Uterus (tissue), 2 donors: ENCODE measurements at regions not wholly inside any gene's neighbourhood (a gene's known extent, or its start where the extent isn't known, plus 50 kb on each side); places are given as distances from the start of the nearest gene placed in this dataset.

Experiments used
- POLR2A ChIP-seq, 2 donors: fragments of 450-650 bp; IDR thresholded peaks; one replicate each; pipeline ENCODE4 v1.6.1; 2016; ENCODE audit warnings: antibody characterized with exemption in 2 of 2, mild to moderate bottlenecking in 1 of 2, moderate library complexity in 1 of 2
- TF ChIP-seq, protein P1 (sequence below), 4 experiments: fragments of 200-600 bp in 2 of 4; fragments of 450-650 bp in 2 of 4; sonication (generic) in 2 of 4; IDR thresholded peaks; one replicate each; pipeline ENCODE4 v1.5.1; 2016 to 2019; ENCODE audit warnings: antibody characterized with exemption in 4 of 4, mild to moderate bottlenecking in 2 of 4, moderate library complexity in 1 of 4

DNA sequence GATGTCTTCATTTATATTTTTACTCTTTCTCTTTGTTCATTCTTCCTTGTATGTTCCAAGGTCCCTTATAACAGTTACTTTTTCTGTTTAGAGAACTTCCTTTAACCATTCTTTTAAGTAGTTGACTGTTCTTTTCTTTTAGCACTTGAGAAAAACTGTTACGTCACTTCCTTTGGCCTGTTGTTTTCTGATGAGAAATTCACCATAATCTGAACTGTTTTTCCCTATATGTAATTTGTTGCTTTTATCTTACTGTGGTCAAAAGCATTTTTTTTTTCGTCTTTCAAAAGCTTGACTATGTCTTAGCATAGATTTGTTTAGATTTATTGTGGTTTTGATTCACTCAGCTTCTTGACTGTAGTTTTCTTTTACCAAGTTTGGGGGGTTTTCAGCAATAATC, 1660.3 kb upstream of the PCDH10 start:
- TF ChIP-seq, protein P1, sequence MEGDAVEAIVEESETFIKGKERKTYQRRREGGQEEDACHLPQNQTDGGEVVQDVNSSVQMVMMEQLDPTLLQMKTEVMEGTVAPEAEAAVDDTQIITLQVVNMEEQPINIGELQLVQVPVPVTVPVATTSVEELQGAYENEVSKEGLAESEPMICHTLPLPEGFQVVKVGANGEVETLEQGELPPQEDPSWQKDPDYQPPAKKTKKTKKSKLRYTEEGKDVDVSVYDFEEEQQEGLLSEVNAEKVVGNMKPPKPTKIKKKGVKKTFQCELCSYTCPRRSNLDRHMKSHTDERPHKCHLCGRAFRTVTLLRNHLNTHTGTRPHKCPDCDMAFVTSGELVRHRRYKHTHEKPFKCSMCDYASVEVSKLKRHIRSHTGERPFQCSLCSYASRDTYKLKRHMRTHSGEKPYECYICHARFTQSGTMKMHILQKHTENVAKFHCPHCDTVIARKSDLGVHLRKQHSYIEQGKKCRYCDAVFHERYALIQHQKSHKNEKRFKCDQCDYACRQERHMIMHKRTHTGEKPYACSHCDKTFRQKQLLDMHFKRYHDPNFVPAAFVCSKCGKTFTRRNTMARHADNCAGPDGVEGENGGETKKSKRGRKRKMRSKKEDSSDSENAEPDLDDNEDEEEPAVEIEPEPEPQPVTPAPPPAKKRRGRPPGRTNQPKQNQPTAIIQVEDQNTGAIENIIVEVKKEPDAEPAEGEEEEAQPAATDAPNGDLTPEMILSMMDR (IDR thresholded peaks at IDR 0.05) = no peak
- no peak for TF ChIP-seq POLR2A (IDR thresholded peaks at IDR 0.05)
